ENCODE measurements at regions not wholly inside any gene's neighbourhood (a gene's known extent, or its start where the extent isn't known, plus 50 kb on each side); places are given as distances from the start of the nearest gene placed in this dataset.

GRCh38 chr16:62546701-62547100, 510.5 kb upstream of the CDH8 start:
- TF ChIP-seq CTCF (IDR thresholded peaks at IDR 0.05) (no peak), POLR2A (IDR thresholded peaks at IDR 0.05) (no peak)
